Caco-2 (cell line): ENCODE measurements at regions not wholly inside any gene's neighbourhood (a gene's known extent, or its start where the extent isn't known, plus 50 kb on each side); places are given as distances from the start of the nearest gene placed in this dataset.
"Not testable (repeated sequence)": the region's sequence is repeated elsewhere in the genome, so short reads cannot be mapped to it uniquely, and the experiment has no call there.

ENCODE experiments used
- BruUV-seq: library from RNA; stranded (reverse); fragments of 400-500 nt; replicated peaks from 2 replicates; lab custom pipeline; 2021; lab: Mats Ljungman, UMichigan
- CTCF ChIA-PET: fragments of 300-600 bp; sonication (Branson Sonifier 250); formaldehyde crosslinking; loops from one replicate; lab custom pipeline; 2022; ENCODE audit warnings: antibody characterized with exemption; lab: Charles Lee
- POLR2A ChIA-PET: fragments of 300-600 bp; sonication (Branson Sonifier 250); formaldehyde crosslinking; loops from one replicate; lab custom pipeline; 2022; ENCODE audit warnings: antibody characterized with exemption; lab: Charles Lee
- DNase-seq, 2 experiments: peaks; one replicate each; pipeline versions ENCODE4 v3.0.0 to v3.0.0-alpha.2; 2020 to 2022
- H3K27me3 ChIP-seq: replicated peaks from 2 replicates; pipeline ENCODE4 v1.6.0; 2011; ENCODE audit warnings: low read length; ENCODE audit not compliant: control insufficient read depth, insufficient read depth
- H3K36me3 ChIP-seq: 2 replicates; pipeline ENCODE4 v1.5.1; 2011; ENCODE audit warnings: low read length; ENCODE audit not compliant: control insufficient read depth, insufficient read depth
- H3K4me1 ChIP-seq: fragments of 250-450 bp; sonication (Bioruptor Pico); 2 replicates; pipeline ENCODE4 v1.5.1; 2020; ENCODE audit warnings: mild to moderate bottlenecking
- H3K4me3 ChIP-seq: 2 replicates; pipeline ENCODE4 v1.5.1; 2011; ENCODE audit warnings: low read depth, mild to moderate bottlenecking, control low read depth, low read length
- H3K9me3 ChIP-seq: fragments of 250-450 bp; sonication (Bioruptor Pico); 2 replicates; pipeline ENCODE4 v1.5.1; 2020; ENCODE audit warnings: mild to moderate bottlenecking, moderate library complexity
- H3K27ac Mint-ChIP-seq: one replicate; pipeline ENCODE4 v1.8.0; 2022; ENCODE audit warnings: mixed read lengths; ENCODE audit not compliant: unreplicated experiment
- H3K27me3 Mint-ChIP-seq: one replicate; pipeline ENCODE4 v1.8.0; 2022; ENCODE audit warnings: mixed read lengths; ENCODE audit not compliant: insufficient read depth, unreplicated experiment
- H3K36me3 Mint-ChIP-seq: one replicate; pipeline ENCODE4 v1.8.0; 2022; ENCODE audit warnings: mild to moderate bottlenecking, mixed read lengths; ENCODE audit not compliant: insufficient read depth, unreplicated experiment
- H3K4me1 Mint-ChIP-seq: one replicate; pipeline ENCODE4 v1.8.0; 2022; ENCODE audit warnings: low read depth, mixed read lengths; ENCODE audit not compliant: unreplicated experiment
- H3K4me3 Mint-ChIP-seq: one replicate; pipeline ENCODE4 v1.8.0; 2022; ENCODE audit warnings: mild to moderate bottlenecking, moderate library complexity, mixed read lengths; ENCODE audit not compliant: unreplicated experiment
- H3K9me3 Mint-ChIP-seq: one replicate; pipeline ENCODE4 v1.8.0; 2022; ENCODE audit warnings: mixed read lengths; ENCODE audit not compliant: unreplicated experiment
- intact Hi-C: fragments of 100-400 bp; cut with micrococcal nuclease; formaldehyde crosslinking; loops from one replicate; pipeline ENCODE4 v1.10.0; 2022; ENCODE audit not compliant: unreplicated experiment
- TF ChIP-seq, protein P1 (sequence below), 2 experiments: fragments of 200-600 bp in 1 of 2; IDR thresholded peaks; 1 replicate in 1 of 2; 2 replicates in 1 of 2; pipeline versions ENCODE4 v1.5.1 to v1.8.0; 2011 to 2022; ENCODE audit warnings: antibody characterized with exemption in 1 of 2, control low read depth in 1 of 2, inconsistent platforms in 1 of 2, low read depth in 1 of 2, low read length in 1 of 2, mild to moderate bottlenecking in 1 of 2, moderate library complexity in 1 of 2; ENCODE audit not compliant: insufficient read depth in 1 of 2, severe bottlenecking in 1 of 2, unreplicated experiment in 1 of 2

DNA sequence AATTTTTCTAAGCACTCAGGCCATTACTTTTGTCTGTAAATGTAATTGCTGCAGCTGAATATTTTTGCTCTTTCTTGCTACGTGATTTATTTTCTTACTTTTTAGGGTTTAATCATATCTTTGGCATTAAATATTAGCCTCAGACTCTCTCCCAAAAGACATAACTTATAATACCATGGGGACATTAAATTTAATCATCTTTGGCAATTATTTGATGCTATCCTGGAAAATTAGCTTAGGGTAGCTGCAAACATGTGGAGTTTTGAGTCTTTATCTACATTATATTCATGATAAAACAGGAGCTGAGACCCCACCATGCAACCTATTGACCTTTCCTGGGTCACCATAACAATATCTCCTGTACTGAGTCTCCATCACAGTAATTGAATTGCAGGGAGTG, 59.1 kb upstream of the EDAR start:
- TF ChIP-seq, protein P1, sequence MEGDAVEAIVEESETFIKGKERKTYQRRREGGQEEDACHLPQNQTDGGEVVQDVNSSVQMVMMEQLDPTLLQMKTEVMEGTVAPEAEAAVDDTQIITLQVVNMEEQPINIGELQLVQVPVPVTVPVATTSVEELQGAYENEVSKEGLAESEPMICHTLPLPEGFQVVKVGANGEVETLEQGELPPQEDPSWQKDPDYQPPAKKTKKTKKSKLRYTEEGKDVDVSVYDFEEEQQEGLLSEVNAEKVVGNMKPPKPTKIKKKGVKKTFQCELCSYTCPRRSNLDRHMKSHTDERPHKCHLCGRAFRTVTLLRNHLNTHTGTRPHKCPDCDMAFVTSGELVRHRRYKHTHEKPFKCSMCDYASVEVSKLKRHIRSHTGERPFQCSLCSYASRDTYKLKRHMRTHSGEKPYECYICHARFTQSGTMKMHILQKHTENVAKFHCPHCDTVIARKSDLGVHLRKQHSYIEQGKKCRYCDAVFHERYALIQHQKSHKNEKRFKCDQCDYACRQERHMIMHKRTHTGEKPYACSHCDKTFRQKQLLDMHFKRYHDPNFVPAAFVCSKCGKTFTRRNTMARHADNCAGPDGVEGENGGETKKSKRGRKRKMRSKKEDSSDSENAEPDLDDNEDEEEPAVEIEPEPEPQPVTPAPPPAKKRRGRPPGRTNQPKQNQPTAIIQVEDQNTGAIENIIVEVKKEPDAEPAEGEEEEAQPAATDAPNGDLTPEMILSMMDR (IDR thresholded peaks at IDR 0.05; ENCODE audit: insufficient read depth in 1 of 2, low read depth in 1 of 2, low read length in 1 of 2, severe bottlenecking in 1 of 2, unreplicated experiment in 1 of 2): no peak
- H3K27me3 Mint-ChIP-seq: no peaks in the 10 kb centered on the region
- H3K27ac Mint-ChIP-seq: no peak overlapping the region
- H3K4me1 ChIP-seq: peaks cover 5% of the 10 kb centered on the region; the same call in 1 of the 2 replicates
- H3K36me3 ChIP-seq: no peaks in the 10 kb centered on the region
- no peaks in the 10 kb centered on the region for H3K9me3 Mint-ChIP-seq
- no peaks in the 10 kb centered on the region for H3K27me3 ChIP-seq
- CTCF ChIA-PET: no interaction called here
- POLR2A ChIA-PET: no interaction called here
- no TSS peak for BruUV-seq
- intact Hi-C loops: no loop called here
- H3K4me3 Mint-ChIP-seq: no peak overlapping the region
- no peaks in the 10 kb centered on the region for H3K9me3 ChIP-seq
- H3K36me3 Mint-ChIP-seq: no peaks in the 10 kb centered on the region
- no peak overlapping the region for H3K4me3 ChIP-seq
- peaks cover 6% of the 10 kb centered on the region for H3K4me1 Mint-ChIP-seq
- no peak for DNase-seq

DNA sequence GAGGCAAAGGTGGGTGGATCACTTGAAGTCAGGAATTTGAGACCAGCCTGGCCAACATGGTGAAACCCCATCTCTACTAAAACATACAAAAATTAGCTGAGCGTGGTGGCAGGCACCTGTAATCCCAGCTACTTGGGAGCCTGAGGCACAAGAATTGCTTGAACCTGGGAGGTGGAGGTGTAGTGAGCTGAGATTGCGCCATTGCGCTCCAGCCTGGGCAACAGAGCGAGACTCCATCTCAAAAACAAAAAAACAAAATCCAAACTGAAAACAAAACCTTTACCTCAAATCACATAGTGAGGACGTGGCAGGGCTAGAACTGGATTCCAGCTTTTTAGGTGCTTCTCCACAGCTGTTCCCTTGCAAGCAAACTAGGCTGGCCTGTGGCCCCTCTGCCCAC, 58.5 kb upstream of the EDAR start:
- H3K4me1 Mint-ChIP-seq, intact Hi-C loops, H3K4me3 ChIP-seq, CTCF ChIA-PET, H3K27me3 ChIP-seq, H3K27ac Mint-ChIP-seq, H3K4me1 ChIP-seq, H3K9me3 ChIP-seq, POLR2A ChIA-PET, H3K36me3 ChIP-seq, H3K4me3 Mint-ChIP-seq, BruUV-seq, H3K27me3 Mint-ChIP-seq, H3K36me3 Mint-ChIP-seq, H3K9me3 Mint-ChIP-seq: not testable (repeated sequence)
- peak in 1 of 2 experiments; percentile 4 for DNase-seq

DNA sequence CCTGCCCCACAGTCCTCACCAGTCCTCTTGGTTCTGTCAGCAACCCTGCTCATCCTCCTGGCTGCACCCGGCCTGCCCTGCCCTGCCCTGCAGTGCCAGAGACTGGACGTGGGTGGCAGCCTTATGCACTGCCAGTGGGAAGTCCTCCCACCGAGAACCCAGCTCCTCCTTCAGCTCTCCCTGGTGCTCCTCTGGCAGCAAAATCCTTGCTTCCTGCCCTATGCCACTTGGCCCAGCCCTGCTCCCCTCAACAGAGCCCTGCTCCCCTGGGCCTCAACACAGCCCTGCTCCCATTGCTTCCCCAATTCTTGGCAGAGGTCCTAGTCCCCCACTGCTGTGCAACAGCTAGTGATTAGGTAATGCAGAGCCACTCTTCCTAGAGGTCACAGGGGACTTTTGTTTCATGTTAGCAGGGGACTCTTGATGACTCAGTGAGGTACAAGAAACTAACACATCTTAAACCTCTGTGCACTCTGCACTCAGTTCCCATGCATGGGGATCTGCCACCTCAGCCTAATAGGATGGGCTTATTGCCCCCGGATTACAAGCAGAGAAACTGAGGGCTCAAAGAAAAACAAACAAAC, 58.0 kb upstream of the EDAR start:
- Mint-ChIP-seq H3K4me1 (peaks cover 6% of the 10 kb centered on the region), H3K36me3 (no peaks in the 10 kb centered on the region), H3K27me3 (no peaks in the 10 kb centered on the region), H3K9me3 (no peaks in the 10 kb centered on the region), H3K27ac (no peak overlapping the region), H3K4me3 (no peak overlapping the region)
- Histone ChIP-seq H3K27me3 (no peaks in the 10 kb centered on the region), H3K9me3 (no peaks in the 10 kb centered on the region), H3K4me1 (peaks cover 5% of the 10 kb centered on the region; the same call in 1 of the 2 replicates), H3K4me3 (no peak overlapping the region), H3K36me3 (no peaks in the 10 kb centered on the region)
- ChIA-PET CTCF (no interaction called here), POLR2A (no interaction called here)
- no TSS peak for BruUV-seq
- intact Hi-C loops: no loop called here
- peak in 1 of 2 experiments; percentile 25 for DNase-seq
- TF ChIP-seq, protein P1 (IDR thresholded peaks at IDR 0.05; ENCODE audit: insufficient read depth in 1 of 2, low read depth in 1 of 2, low read length in 1 of 2, severe bottlenecking in 1 of 2, unreplicated experiment in 1 of 2): no peak
